H9 (cell line): ENCODE measurements at regions not wholly inside any gene's neighbourhood (a gene's known extent, or its start where the extent isn't known, plus 50 kb on each side); places are given as distances from the start of the nearest gene placed in this dataset.

Experiments used
- DNase-seq: peaks from one replicate; pipeline ENCODE4 v3.0.0-alpha.2; 2017
- H2AFZ ChIP-seq: one replicate; pipeline ENCODE4 v1.6.1; 2013; ENCODE audit warnings: mild to moderate bottlenecking, low read length, control low read depth, moderate library complexity
- H2AK5ac ChIP-seq: 2 replicates; pipeline ENCODE4 v1.6.1; 2013; ENCODE audit warnings: low read length, control low read depth, mixed read lengths; ENCODE audit not compliant: insufficient read length
- H2BK120ac ChIP-seq: one replicate; pipeline ENCODE4 v1.6.1; 2013; ENCODE audit warnings: low read depth, mild to moderate bottlenecking, low read length, control low read depth, inconsistent platforms; ENCODE audit not compliant: poor library complexity, severe bottlenecking
- H2BK12ac ChIP-seq: 2 replicates; pipeline ENCODE4 v1.6.1; 2013; ENCODE audit warnings: low read length, control low read depth, mixed read lengths, low read depth; ENCODE audit not compliant: insufficient read length
- H2BK15ac ChIP-seq: 2 replicates; pipeline ENCODE4 v1.6.1; 2013; ENCODE audit warnings: low read depth, low read length, control low read depth
- H2BK20ac ChIP-seq: one replicate; pipeline ENCODE4 v1.6.1; 2013; ENCODE audit warnings: low read depth, mild to moderate bottlenecking, low read length, control low read depth, inconsistent platforms; ENCODE audit not compliant: poor library complexity, severe bottlenecking
- H2BK5ac ChIP-seq: 2 replicates; pipeline ENCODE4 v1.6.1; 2013; ENCODE audit warnings: low read length, control low read depth, mixed read lengths; ENCODE audit not compliant: insufficient read length
- H3K14ac ChIP-seq: 2 replicates; pipeline ENCODE4 v1.6.1; 2013; ENCODE audit warnings: low read length, control low read depth; ENCODE audit not compliant: insufficient read depth
- H3K18ac ChIP-seq: 2 replicates; pipeline ENCODE4 v1.6.1; 2013; ENCODE audit warnings: low read depth, mild to moderate bottlenecking, mixed read lengths, low read length, control low read depth; ENCODE audit not compliant: insufficient read length
- H3K23ac ChIP-seq: 2 replicates; pipeline ENCODE4 v1.6.1; 2013; ENCODE audit warnings: low read length, control low read depth, mixed read lengths, low read depth; ENCODE audit not compliant: insufficient read length
- H3K23me2 ChIP-seq: 2 replicates; pipeline ENCODE4 v1.6.1; 2013; ENCODE audit warnings: low read depth, mild to moderate bottlenecking, mixed read lengths, low read length, control low read depth; ENCODE audit not compliant: insufficient read length, poor library complexity, severe bottlenecking
- H3K27ac ChIP-seq: 2 replicates; pipeline ENCODE4 v1.5.1; 2013; ENCODE audit warnings: low read length, control low read depth, mixed read lengths, low read depth; ENCODE audit not compliant: insufficient read length
- H3K27me3 ChIP-seq: 2 replicates; pipeline ENCODE4 v1.6.1; 2013; ENCODE audit warnings: low read length, control low read depth, inconsistent platforms; ENCODE audit not compliant: insufficient read depth
- H3K4ac ChIP-seq: 2 replicates; pipeline ENCODE4 v1.6.1; 2013; ENCODE audit warnings: low read depth, mild to moderate bottlenecking, control low read depth, inconsistent platforms, low read length, moderate library complexity
- H3K4me1 ChIP-seq: 2 replicates; pipeline ENCODE4 v1.6.1; 2013; ENCODE audit warnings: low read length, control low read depth, inconsistent platforms; ENCODE audit not compliant: insufficient read depth
- H3K4me2 ChIP-seq: 2 replicates; pipeline ENCODE4 v1.6.1; 2013; ENCODE audit warnings: low read length, control low read depth, mixed read lengths; ENCODE audit not compliant: insufficient read length, insufficient read depth
- H3K56ac ChIP-seq: 2 replicates; pipeline ENCODE4 v1.6.1; 2013; ENCODE audit warnings: low read depth, mild to moderate bottlenecking, mixed read lengths, low read length, control low read depth; ENCODE audit not compliant: insufficient read length
- H3K79me1 ChIP-seq: 2 replicates; pipeline ENCODE4 v1.6.1; 2013; ENCODE audit warnings: low read depth, mild to moderate bottlenecking, moderate library complexity, low read length, control low read depth, inconsistent platforms; ENCODE audit not compliant: insufficient read depth, poor library complexity, severe bottlenecking
- H3K79me2 ChIP-seq: 2 replicates; pipeline ENCODE4 v1.6.1; 2013; ENCODE audit warnings: low read length, control low read depth, inconsistent platforms; ENCODE audit not compliant: insufficient read depth
- H3K9ac ChIP-seq: 2 replicates; pipeline ENCODE4 v1.6.1; 2013; ENCODE audit warnings: low read length, control low read depth, mixed read lengths; ENCODE audit not compliant: insufficient read length; ENCODE audit errors: extremely low read depth
- H3K9me3 ChIP-seq: one replicate; pipeline ENCODE4 v1.6.1; 2013; ENCODE audit warnings: low read depth, low read length, inconsistent platforms; ENCODE audit not compliant: control insufficient read depth
- H3T11ph ChIP-seq: one replicate; pipeline ENCODE4 v1.6.1; 2013; ENCODE audit warnings: mild to moderate bottlenecking, low read length, control low read depth, inconsistent platforms
- H4K20me1 ChIP-seq: one replicate; pipeline ENCODE4 v1.6.1; 2013; ENCODE audit not compliant: control insufficient read depth, insufficient read length, insufficient read depth
- H4K5ac ChIP-seq: 2 replicates; pipeline ENCODE4 v1.6.1; 2013; ENCODE audit warnings: low read depth, mild to moderate bottlenecking, mixed read lengths, low read length, control low read depth; ENCODE audit not compliant: insufficient read length
- H4K8ac ChIP-seq: replicated peaks from 2 replicates; pipeline ENCODE4 v1.6.1; 2013; ENCODE audit warnings: low read length, control low read depth, mixed read lengths, low read depth; ENCODE audit not compliant: insufficient read length
- H4K91ac ChIP-seq: 2 replicates; pipeline ENCODE4 v1.6.1; 2013; ENCODE audit warnings: low read depth, mild to moderate bottlenecking, moderate library complexity, mixed read lengths, low read length, control low read depth; ENCODE audit not compliant: insufficient read length
- H3K27ac Mint-ChIP-seq, 3 experiments: 2 replicates in 2 of 3; 3 replicates in 1 of 3; pipeline ENCODE4 v1.8.0; 2020 to 2021; ENCODE audit warnings: mixed read lengths in 3 of 3, mild to moderate bottlenecking in 1 of 3, moderate library complexity in 1 of 3
- H3K27me3 Mint-ChIP-seq: 2 replicates; pipeline ENCODE4 v1.8.0; 2021; ENCODE audit warnings: low read depth, mild to moderate bottlenecking, moderate library complexity, mixed read lengths
- H3K36me3 Mint-ChIP-seq, 3 experiments: 2 replicates in 2 of 3; 3 replicates in 1 of 3; pipeline ENCODE4 v1.8.0; 2020 to 2021; ENCODE audit warnings: low read depth in 3 of 3, mixed read lengths in 3 of 3; ENCODE audit not compliant: insufficient read depth in 1 of 3
- H3K4me1 Mint-ChIP-seq, 2 experiments: 2 replicates each; pipeline ENCODE4 v1.8.0; 2020; ENCODE audit warnings: mixed read lengths in 2 of 2
- H3K4me3 Mint-ChIP-seq, 2 experiments: 2 replicates in 1 of 2; 3 replicates in 1 of 2; pipeline ENCODE4 v1.8.0; 2020 to 2021; ENCODE audit warnings: mild to moderate bottlenecking in 2 of 2, mixed read lengths in 2 of 2, moderate library complexity in 1 of 2
- H3K9me3 Mint-ChIP-seq, 2 experiments: 2 replicates in 1 of 2; 3 replicates in 1 of 2; pipeline ENCODE4 v1.8.0; 2020; ENCODE audit warnings: mild to moderate bottlenecking in 2 of 2, mixed read lengths in 2 of 2, moderate library complexity in 1 of 2
- WGBS: extraction: QIAGEN DNeasy Blood & Tissue Kit; methylation state at CpG from one replicate; pipeline ENCODE4 v1.1.7; 2013; ENCODE audit warnings: missing lambda C conversion rate, low lambda C conversion rate, mixed read lengths; ENCODE audit not compliant: insufficient read length; ENCODE audit errors: extremely low coverage; 5-methylcytosine and 5-hydroxymethylcytosine counted together
- TF ChIP-seq, protein P1 (sequence below): fragments of 200-600 bp; sonication (generic); conservative IDR thresholded peaks from 3 replicates; pipeline ENCODE4 v1.8.0; 2021; ENCODE audit warnings: antibody characterized with exemption, mild to moderate bottlenecking

DNA sequence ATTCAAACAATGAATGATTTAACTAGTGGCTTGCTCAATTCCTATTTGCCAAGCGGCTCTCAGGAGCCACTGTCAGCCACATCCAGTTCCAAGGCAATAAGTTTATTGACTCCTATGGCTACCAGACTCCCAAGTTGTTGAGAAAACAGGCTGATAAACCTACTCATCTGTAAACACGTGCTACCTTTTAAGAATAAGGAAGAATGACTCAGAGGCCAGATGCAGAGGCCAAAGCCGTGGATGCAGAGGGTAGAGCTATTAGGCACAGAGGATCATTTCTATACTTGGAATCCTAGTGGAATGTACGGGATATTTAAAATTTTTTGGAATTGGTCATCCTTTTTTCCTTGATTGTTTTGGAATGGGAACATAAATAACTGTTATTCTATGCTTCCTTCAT is 1921.1 kb downstream of the OLFM4 start:
- Histone ChIP-seq H3K14ac (no peak overlapping the region), H3K4me2 (no peak overlapping the region), H2AFZ (no peak overlapping the region), H2BK120ac (no peak overlapping the region), H4K8ac (no peak overlapping the region), H3K9me3 (no peaks in the 10 kb centered on the region), H3K56ac (no peak overlapping the region), H3K79me1 (no peaks in the 10 kb centered on the region), H3K23me2 (no peaks in the 10 kb centered on the region), H3K4ac (no peak overlapping the region), H3K9ac (no peak overlapping the region), H2AK5ac (no peak overlapping the region), H3K18ac (no peak overlapping the region), H3K4me1 (peaks cover under 1% of the 10 kb centered on the region; the same call in 1 of the 2 replicates), H4K91ac (no peak overlapping the region), H4K5ac (no peak overlapping the region), H2BK12ac (no peak overlapping the region), H2BK20ac (no peak overlapping the region), H3T11ph (no peak overlapping the region), H4K20me1 (no peaks in the 10 kb centered on the region), H3K27me3 (no peaks in the 10 kb centered on the region), H3K79me2 (no peaks in the 10 kb centered on the region), H3K23ac (no peak overlapping the region), H2BK5ac (no peak overlapping the region), H2BK15ac (no peak overlapping the region), H3K27ac (no peak overlapping the region)
- Mint-ChIP-seq H3K27me3 (no peaks in the 10 kb centered on the region), H3K36me3 (peaks cover 17 to 28% (median 21%) of the 10 kb centered on the region in 3 experiments), H3K9me3 (peaks cover 2 to 10% of the 10 kb centered on the region in 2 experiments; a peak in 4 of 5 replicates), H3K4me3 (no peak overlapping the region), H3K27ac (no peak overlapping the region), H3K4me1 (peaks cover 14 to 25% of the 10 kb centered on the region in 2 experiments)
- TF ChIP-seq, protein P1, sequence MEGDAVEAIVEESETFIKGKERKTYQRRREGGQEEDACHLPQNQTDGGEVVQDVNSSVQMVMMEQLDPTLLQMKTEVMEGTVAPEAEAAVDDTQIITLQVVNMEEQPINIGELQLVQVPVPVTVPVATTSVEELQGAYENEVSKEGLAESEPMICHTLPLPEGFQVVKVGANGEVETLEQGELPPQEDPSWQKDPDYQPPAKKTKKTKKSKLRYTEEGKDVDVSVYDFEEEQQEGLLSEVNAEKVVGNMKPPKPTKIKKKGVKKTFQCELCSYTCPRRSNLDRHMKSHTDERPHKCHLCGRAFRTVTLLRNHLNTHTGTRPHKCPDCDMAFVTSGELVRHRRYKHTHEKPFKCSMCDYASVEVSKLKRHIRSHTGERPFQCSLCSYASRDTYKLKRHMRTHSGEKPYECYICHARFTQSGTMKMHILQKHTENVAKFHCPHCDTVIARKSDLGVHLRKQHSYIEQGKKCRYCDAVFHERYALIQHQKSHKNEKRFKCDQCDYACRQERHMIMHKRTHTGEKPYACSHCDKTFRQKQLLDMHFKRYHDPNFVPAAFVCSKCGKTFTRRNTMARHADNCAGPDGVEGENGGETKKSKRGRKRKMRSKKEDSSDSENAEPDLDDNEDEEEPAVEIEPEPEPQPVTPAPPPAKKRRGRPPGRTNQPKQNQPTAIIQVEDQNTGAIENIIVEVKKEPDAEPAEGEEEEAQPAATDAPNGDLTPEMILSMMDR: no peak
- DNase-seq: no peak
- no CpG with 5 or more reads among the region's 4 CpGs for WGBS
